HepG2 (cell line): ENCODE measurements at regions not wholly inside any gene's neighbourhood (a gene's known extent, or its start where the extent isn't known, plus 50 kb on each side); places are given as distances from the start of the nearest gene placed in this dataset.

ENCODE experiments used
- ATAC-seq: fragments of 200-7000 bp; cut with Tn5 transposase; 3 replicates; pipeline ENCODE4 v1.9.1; 2020; ENCODE audit warnings: mild to moderate bottlenecking, moderate library complexity
- BruUV-seq: library from RNA; stranded (reverse); fragments of 400-500 nt; replicated peaks from 2 replicates; lab custom pipeline; 2021; lab: Mats Ljungman, UMichigan
- CTCF ChIA-PET: fragments of 300-600 bp; formaldehyde crosslinking; extraction: SDS; loops from one replicate; lab custom pipeline; 2021; ENCODE audit warnings: low total read pairs, inconsistent platforms, low intra/inter-chr PET ratio; lab: Yijun Ruan, JAX
- POLR2A ChIA-PET: fragments of 350-600 bp; sonication (Branson Sonifier 250); formaldehyde crosslinking; loops from one replicate; lab custom pipeline; 2020; ENCODE audit warnings: antibody characterized with exemption, inconsistent platforms; lab: Yijun Ruan, JAX
- DNase-seq: peaks from one replicate; pipeline ENCODE4 v3.0.0-alpha.2; 2015; ENCODE audit warnings: low spot score
- FAIRE-seq: peaks from 3 replicates; lab custom pipeline; 2011; peaks lifted over from hg19 to GRCh38; lab: Jason Lieb, UNC
- H2AFZ ChIP-seq: one replicate; pipeline ENCODE4 v1.6.1; 2011; ENCODE audit warnings: low read length, inconsistent platforms
- H3K27ac ChIP-seq: fragments of 300-600 bp; 3 replicates; pipeline ENCODE4 v1.8.0; 2011; ENCODE audit warnings: mixed run types, mild to moderate bottlenecking, mixed read lengths, low read length, inconsistent platforms; ENCODE audit not compliant: insufficient read depth; ENCODE audit errors: extremely low read length
- H3K27me3 ChIP-seq, 2 experiments: fragments of 200-600 bp in 1 of 2; 2 replicates in 1 of 2; 3 replicates in 1 of 2; pipeline versions ENCODE4 v1.6.0 to v1.8.0; 2011; ENCODE audit warnings: low read length in 2 of 2, mild to moderate bottlenecking in 2 of 2, moderate library complexity in 2 of 2, inconsistent platforms in 1 of 2; ENCODE audit not compliant: insufficient read depth in 2 of 2, control insufficient read depth in 1 of 2
- H3K36me3 ChIP-seq, 2 experiments: fragments of 200-600 bp in 1 of 2; replicated peaks in 1 of 2; 2 replicates in 1 of 2; 3 replicates in 1 of 2; pipeline versions ENCODE4 v1.5.1 to v1.8.0; 2011; ENCODE audit warnings: low read length in 2 of 2, inconsistent platforms in 1 of 2; ENCODE audit not compliant: insufficient read depth in 2 of 2, control insufficient read depth in 1 of 2
- H3K4me1 ChIP-seq: 2 replicates; pipeline ENCODE4 v1.5.1; 2012; ENCODE audit warnings: low read length, inconsistent platforms; ENCODE audit not compliant: insufficient read depth
- H3K4me2 ChIP-seq: 2 replicates; pipeline ENCODE4 v1.6.0; 2011; ENCODE audit warnings: low read depth, low read length, inconsistent platforms
- H3K4me3 ChIP-seq, 3 experiments: fragments of 200-600 bp in 1 of 3; sonication (generic), shearing (Covaris generic) in 1 of 3; replicated peaks in 1 of 3; 2 replicates each; pipeline ENCODE4 v1.5.1; 2011 to 2016; ENCODE audit warnings: low read length in 3 of 3, inconsistent platforms in 2 of 3, low read depth in 2 of 3, mild to moderate bottlenecking in 2 of 3, control low read depth in 1 of 3, mixed read lengths in 1 of 3; ENCODE audit not compliant: insufficient read depth in 1 of 3
- H3K79me2 ChIP-seq: one replicate; pipeline ENCODE4 v1.6.1; 2011; ENCODE audit warnings: low read length, inconsistent platforms; ENCODE audit not compliant: insufficient read depth
- H3K9ac ChIP-seq: 2 replicates; pipeline ENCODE4 v1.6.0; 2011; ENCODE audit warnings: mild to moderate bottlenecking, low read depth, low read length, inconsistent platforms; ENCODE audit not compliant: insufficient read depth
- H3K9me3 ChIP-seq: 2 replicates; pipeline ENCODE4 v1.5.1; 2012; ENCODE audit warnings: mild to moderate bottlenecking, low read length
- H4K20me1 ChIP-seq: 2 replicates; pipeline ENCODE4 v1.6.0; 2011; ENCODE audit warnings: inconsistent platforms, mild to moderate bottlenecking, low read length, moderate library complexity; ENCODE audit not compliant: insufficient read depth
- AKAP8 ChIP-seq: sonication (generic); formaldehyde crosslinking; IDR thresholded peaks from 2 replicates; pipeline ENCODE4 v1.5.1; 2020; ENCODE audit warnings: mild to moderate bottlenecking, missing genetic modification reagents
- FOSL1 ChIP-seq: sonication (generic); formaldehyde crosslinking; IDR thresholded peaks from 2 replicates; pipeline ENCODE4 v1.9.0; 2021; ENCODE audit warnings: missing genetic modification reagents, borderline replicate concordance
- POGZ ChIP-seq: sonication (generic); formaldehyde crosslinking; IDR thresholded peaks from 2 replicates; pipeline ENCODE4 v1.4.0; 2020; ENCODE audit warnings: mild to moderate bottlenecking, missing genetic modification reagents
- SMC3 ChIP-seq: IDR thresholded peaks from 2 replicates; pipeline ENCODE4 v1.6.1; 2011; ENCODE audit warnings: low read length, improper control_type of control experiment
- SP140L ChIP-seq: sonication (generic); formaldehyde crosslinking; IDR thresholded peaks from 2 replicates; pipeline ENCODE4 v1.4.0; 2020; ENCODE audit warnings: missing genetic modification reagents, borderline replicate concordance
- ZFP1 ChIP-seq: IDR thresholded peaks from 2 replicates; pipeline ENCODE4 v1.6.1; 2016
- ZNF232 ChIP-seq: sonication (generic); formaldehyde crosslinking; IDR thresholded peaks from 2 replicates; pipeline ENCODE4 v1.4.0; 2020; ENCODE audit warnings: missing genetic modification reagents, borderline replicate concordance
- WGBS: methylation state at CpG from one replicate; pipeline ENCODE4 v1.1.6; 2017; ENCODE audit warnings: low lambda C conversion rate; 5-methylcytosine and 5-hydroxymethylcytosine counted together
- in situ Hi-C: cut with HindIII; loops from 2 replicates; pipeline ENCODE4 v1.10.0; 2017; ENCODE audit warnings: low pct_unique_long_range_greater_than_20kb; ENCODE audit not compliant: extremely low pct_ligation_motif_present
- intact Hi-C: fragments of 100-400 bp; cut with micrococcal nuclease; formaldehyde crosslinking; loops from one replicate; pipeline ENCODE4 v1.10.0; 2022; ENCODE audit not compliant: unreplicated experiment
- TF ChIP-seq, protein P1 (sequence below): sonication (generic); formaldehyde crosslinking; IDR thresholded peaks from 2 replicates; pipeline ENCODE4 v1.4.0; 2020; ENCODE audit warnings: missing genetic modification reagents, borderline replicate concordance
- TF ChIP-seq, protein P2 (sequence below): sonication (generic); formaldehyde crosslinking; IDR thresholded peaks from 2 replicates; pipeline ENCODE4 v1.4.0; 2020; ENCODE audit warnings: missing genetic modification reagents, borderline replicate concordance
- TF ChIP-seq, protein P3 (sequence below): sonication (generic); formaldehyde crosslinking; IDR thresholded peaks from 2 replicates; pipeline ENCODE4 v1.4.0; 2020; ENCODE audit warnings: mild to moderate bottlenecking, missing genetic modification reagents
- TF ChIP-seq, protein P4 (sequence below): sonication (generic); formaldehyde crosslinking; IDR thresholded peaks from 2 replicates; pipeline ENCODE4 v1.5.0; 2020; ENCODE audit warnings: mild to moderate bottlenecking, missing genetic modification reagents

DNA sequence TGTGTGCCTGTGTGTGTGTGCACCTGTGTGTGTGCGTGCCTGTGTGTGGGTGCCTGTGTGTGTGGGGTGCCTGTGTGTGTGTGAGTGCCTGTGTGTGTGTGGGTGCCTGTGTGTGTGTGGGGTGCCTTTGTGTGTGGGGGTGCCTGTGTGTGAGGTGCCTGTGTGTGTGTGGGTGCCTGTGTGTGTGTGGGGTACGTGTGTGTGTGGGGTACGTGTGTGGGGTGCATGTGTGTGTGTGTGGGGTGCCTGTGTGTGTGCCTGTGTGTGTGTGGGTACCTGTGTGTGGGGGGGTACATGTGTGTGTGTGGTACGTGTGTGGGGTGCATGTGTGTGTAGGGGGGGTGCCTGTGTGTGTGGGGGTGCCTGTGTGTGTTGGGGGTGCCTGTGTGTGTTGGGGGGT is 73.4 kb upstream of the HGFAC start (continued):
- TF ChIP-seq, protein P1, sequence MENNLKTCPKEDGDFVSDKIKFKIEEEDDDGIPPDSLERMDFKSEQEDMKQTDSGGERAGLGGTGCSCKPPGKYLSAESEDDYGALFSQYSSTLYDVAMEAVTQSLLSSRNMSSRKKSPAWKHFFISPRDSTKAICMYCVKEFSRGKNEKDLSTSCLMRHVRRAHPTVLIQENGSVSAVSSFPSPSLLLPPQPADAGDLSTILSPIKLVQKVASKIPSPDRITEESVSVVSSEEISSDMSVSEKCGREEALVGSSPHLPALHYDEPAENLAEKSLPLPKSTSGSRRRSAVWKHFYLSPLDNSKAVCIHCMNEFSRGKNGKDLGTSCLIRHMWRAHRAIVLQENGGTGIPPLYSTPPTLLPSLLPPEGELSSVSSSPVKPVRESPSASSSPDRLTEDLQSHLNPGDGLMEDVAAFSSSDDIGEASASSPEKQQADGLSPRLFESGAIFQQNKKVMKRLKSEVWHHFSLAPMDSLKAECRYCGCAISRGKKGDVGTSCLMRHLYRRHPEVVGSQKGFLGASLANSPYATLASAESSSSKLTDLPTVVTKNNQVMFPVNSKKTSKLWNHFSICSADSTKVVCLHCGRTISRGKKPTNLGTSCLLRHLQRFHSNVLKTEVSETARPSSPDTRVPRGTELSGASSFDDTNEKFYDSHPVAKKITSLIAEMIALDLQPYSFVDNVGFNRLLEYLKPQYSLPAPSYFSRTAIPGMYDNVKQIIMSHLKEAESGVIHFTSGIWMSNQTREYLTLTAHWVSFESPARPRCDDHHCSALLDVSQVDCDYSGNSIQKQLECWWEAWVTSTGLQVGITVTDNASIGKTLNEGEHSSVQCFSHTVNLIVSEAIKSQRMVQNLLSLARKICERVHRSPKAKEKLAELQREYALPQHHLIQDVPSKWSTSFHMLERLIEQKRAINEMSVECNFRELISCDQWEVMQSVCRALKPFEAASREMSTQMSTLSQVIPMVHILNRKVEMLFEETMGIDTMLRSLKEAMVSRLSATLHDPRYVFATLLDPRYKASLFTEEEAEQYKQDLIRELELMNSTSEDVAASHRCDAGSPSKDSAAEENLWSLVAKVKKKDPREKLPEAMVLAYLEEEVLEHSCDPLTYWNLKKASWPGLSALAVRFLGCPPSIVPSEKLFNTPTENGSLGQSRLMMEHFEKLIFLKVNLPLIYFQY (CRISPR knock-in tag), result no peak
- no peak for TF ChIP-seq POGZ (CRISPR knock-in tag)
- TF ChIP-seq, all 625 proteins: peak for 0

DNA sequence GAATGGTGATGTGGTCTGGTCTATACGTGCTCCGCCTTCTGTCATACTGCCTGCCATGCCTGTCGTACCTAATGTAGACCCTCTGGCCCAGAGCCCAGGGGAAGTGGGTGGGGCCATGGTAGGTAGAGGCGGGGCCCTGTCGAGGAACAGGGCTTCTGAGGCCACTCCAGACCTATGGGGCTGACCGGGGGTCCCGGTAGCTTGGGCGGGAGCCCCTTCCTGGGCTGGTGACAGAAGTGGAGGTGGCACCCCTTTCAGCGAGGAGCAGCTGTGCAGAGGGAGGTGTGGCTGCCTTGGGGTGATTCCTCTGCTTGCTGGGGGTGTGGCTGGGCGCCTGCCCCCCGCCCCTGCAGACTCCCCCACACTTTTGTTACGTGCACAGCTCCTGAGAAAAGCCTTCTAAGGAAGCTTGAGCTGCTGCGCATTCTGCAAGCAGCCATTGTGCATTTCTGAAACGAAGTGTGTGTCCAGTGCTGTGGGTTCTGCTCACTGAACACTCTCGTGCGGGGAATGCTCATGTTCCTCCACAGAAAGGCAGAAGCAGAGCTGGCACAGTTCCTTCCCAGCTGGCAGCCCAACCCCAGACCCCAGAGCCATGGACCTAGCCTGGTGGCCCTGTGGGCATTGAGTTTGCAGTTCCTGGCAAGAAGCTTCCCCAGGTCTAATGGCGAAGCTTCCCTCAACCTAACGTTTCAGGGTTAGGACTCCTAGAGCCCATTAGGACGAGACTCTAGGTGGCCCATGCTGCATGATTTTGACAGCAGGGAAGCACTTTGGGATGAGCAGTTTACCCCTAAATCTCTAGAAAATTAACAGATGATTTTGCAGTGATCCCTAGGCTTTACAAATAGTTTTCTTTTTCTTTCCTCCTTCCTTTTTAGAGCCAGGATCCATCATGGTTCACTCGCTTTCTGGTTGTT is 72.7 kb upstream of the HGFAC start:
- CTCF ChIA-PET, result no interaction called here
- intact Hi-C loops, result no loop called here
- no peak for TF ChIP-seq FOSL1 (CRISPR knock-in tag)
- TF ChIP-seq, protein P2, sequence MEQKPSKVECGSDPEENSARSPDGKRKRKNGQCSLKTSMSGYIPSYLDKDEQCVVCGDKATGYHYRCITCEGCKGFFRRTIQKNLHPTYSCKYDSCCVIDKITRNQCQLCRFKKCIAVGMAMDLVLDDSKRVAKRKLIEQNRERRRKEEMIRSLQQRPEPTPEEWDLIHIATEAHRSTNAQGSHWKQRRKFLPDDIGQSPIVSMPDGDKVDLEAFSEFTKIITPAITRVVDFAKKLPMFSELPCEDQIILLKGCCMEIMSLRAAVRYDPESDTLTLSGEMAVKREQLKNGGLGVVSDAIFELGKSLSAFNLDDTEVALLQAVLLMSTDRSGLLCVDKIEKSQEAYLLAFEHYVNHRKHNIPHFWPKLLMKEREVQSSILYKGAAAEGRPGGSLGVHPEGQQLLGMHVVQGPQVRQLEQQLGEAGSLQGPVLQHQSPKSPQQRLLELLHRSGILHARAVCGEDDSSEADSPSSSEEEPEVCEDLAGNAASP, result no peak
- no peak for TF ChIP-seq SP140L (CRISPR knock-in tag)
- no peak for TF ChIP-seq ZFP1 (CRISPR knock-in tag)
- no peak for TF ChIP-seq ZNF232
- TF ChIP-seq AKAP8, result no peak
- TF ChIP-seq, protein P3, sequence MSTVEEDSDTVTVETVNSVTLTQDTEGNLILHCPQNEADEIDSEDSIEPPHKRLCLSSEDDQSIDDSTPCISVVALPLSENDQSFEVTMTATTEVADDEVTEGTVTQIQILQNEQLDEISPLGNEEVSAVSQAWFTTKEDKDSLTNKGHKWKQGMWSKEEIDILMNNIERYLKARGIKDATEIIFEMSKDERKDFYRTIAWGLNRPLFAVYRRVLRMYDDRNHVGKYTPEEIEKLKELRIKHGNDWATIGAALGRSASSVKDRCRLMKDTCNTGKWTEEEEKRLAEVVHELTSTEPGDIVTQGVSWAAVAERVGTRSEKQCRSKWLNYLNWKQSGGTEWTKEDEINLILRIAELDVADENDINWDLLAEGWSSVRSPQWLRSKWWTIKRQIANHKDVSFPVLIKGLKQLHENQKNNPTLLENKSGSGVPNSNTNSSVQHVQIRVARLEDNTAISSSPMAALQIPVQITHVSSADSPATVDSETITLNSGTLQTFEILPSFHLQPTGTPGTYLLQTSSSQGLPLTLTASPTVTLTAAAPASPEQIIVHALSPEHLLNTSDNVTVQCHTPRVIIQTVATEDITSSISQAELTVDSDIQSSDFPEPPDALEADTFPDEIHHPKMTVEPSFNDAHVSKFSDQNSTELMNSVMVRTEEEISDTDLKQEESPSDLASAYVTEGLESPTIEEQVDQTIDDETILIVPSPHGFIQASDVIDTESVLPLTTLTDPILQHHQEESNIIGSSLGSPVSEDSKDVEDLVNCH, result no peak
- no peak for TF ChIP-seq SMC3
- TF ChIP-seq, protein P4, sequence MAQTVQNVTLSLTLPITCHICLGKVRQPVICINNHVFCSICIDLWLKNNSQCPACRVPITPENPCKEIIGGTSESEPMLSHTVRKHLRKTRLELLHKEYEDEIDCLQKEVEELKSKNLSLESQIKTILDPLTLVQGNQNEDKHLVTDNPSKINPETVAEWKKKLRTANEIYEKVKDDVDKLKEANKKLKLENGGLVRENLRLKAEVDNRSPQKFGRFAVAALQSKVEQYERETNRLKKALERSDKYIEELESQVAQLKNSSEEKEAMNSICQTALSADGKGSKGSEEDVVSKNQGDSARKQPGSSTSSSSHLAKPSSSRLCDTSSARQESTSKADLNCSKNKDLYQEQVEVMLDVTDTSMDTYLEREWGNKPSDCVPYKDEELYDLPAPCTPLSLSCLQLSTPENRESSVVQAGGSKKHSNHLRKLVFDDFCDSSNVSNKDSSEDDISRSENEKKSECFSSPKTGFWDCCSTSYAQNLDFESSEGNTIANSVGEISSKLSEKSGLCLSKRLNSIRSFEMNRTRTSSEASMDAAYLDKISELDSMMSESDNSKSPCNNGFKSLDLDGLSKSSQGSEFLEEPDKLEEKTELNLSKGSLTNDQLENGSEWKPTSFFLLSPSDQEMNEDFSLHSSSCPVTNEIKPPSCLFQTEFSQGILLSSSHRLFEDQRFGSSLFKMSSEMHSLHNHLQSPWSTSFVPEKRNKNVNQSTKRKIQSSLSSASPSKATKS (CRISPR knock-in tag), result no peak

More for the DNA sequence above, 72.7 kb upstream of the HGFAC start:
- WGBS, result 91% methylated on average over 7 of the region's 20 CpGs
- H2AFZ ChIP-seq, result no peak overlapping the region
- no peaks in the 10 kb centered on the region for H3K9me3 ChIP-seq
- in situ Hi-C loops, result no loop called here
- H3K9ac ChIP-seq, result no peak overlapping the region
- no TSS peak for BruUV-seq
- H4K20me1 ChIP-seq, result no peaks in the 10 kb centered on the region
- POLR2A ChIA-PET, result no interaction called here
- peaks cover 31% of the 10 kb centered on the region for H3K4me1 ChIP-seq
- H3K4me3 ChIP-seq, result no peak overlapping the region
- no peaks in the 10 kb centered on the region for H3K27me3 ChIP-seq
- FAIRE-seq, result no peak
- H3K36me3 ChIP-seq, result no peaks in the 10 kb centered on the region; a peak in 1 of 5 replicates
- DNase-seq, result no peak
- no peak overlapping the region for H3K27ac ChIP-seq
- no peak for ATAC-seq
- no peaks in the 10 kb centered on the region for H3K79me2 ChIP-seq
- no peak overlapping the region for H3K4me2 ChIP-seq
